Activated naive CD4-positive, alpha-beta T cell treated with anti-CD3 and anti-CD28 coated beads, Interleukin-2, amount 50 U/mL, for 24 hours (primary cell): ENCODE measurements at regions not wholly inside any gene's neighbourhood (a gene's known extent, or its start where the extent isn't known, plus 50 kb on each side); places are given as distances from the start of the nearest gene placed in this dataset.
"Not testable (repeated sequence)": the region's sequence is repeated elsewhere in the genome, so short reads cannot be mapped to it uniquely, and the experiment has no call there.

Source experiments
- H3K27ac Mint-ChIP-seq: one replicate; pipeline ENCODE4 v1.8.0; 2021; ENCODE audit warnings: mild to moderate bottlenecking, mixed read lengths
- H3K27me3 Mint-ChIP-seq: one replicate; pipeline ENCODE4 v1.8.0; 2021; ENCODE audit warnings: mixed read lengths
- H3K36me3 Mint-ChIP-seq: one replicate; pipeline ENCODE4 v1.8.0; 2021; ENCODE audit warnings: mixed read lengths
- H3K4me1 Mint-ChIP-seq: one replicate; pipeline ENCODE4 v1.8.0; 2021; ENCODE audit warnings: mixed read lengths
- H3K4me3 Mint-ChIP-seq: one replicate; pipeline ENCODE4 v1.8.0; 2021; ENCODE audit warnings: mild to moderate bottlenecking, mixed read lengths
- H3K9me3 Mint-ChIP-seq: one replicate; pipeline ENCODE4 v1.8.0; 2021; ENCODE audit warnings: mixed read lengths

DNA sequence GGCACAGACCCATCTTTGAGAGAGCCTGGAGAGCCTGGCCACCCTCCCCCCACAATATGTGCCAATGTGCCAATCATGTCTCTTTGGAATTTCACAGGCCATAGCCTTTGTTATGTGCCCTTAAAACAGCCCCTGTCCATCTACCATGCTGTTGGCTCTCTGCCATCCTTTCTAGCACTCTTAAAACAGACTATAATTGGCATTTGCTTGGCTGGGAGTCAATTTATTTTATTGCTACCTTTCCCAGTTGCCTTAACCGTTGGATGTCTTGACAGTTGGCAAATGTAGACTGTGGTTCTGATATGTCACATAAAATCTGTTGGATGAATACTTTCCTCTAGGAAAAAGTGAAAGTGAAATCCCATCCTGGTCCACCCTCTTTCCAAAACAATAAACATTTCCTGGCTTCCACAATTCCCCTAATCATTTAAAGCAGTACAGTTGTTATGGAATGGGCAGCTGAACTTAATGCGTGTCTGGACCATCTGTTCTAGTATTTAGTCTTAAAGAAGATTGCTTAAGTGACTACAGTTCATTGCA lies 394.0 kb downstream of the KCNJ2 start:
- Mint-ChIP-seq H3K27me3 (no peaks in the 10 kb centered on the region), H3K4me1 (no peaks in the 10 kb centered on the region), H3K36me3 (no peaks in the 10 kb centered on the region), H3K27ac (no peak overlapping the region), H3K4me3 (no peak overlapping the region), H3K9me3 (no peaks in the 10 kb centered on the region)

- H3K27ac Mint-ChIP-seq = no peak overlapping the region
- no peaks in the 10 kb centered on the region for H3K27me3 Mint-ChIP-seq
- H3K4me3 Mint-ChIP-seq = no peak overlapping the region
- no peaks in the 10 kb centered on the region for H3K4me1 Mint-ChIP-seq
- no peaks in the 10 kb centered on the region for H3K36me3 Mint-ChIP-seq
- H3K9me3 Mint-ChIP-seq = no peaks in the 10 kb centered on the region
These were observed 394.8 kb downstream of the KCNJ2 start for GRCh38 chr17:70564006-70564620.

DNA sequence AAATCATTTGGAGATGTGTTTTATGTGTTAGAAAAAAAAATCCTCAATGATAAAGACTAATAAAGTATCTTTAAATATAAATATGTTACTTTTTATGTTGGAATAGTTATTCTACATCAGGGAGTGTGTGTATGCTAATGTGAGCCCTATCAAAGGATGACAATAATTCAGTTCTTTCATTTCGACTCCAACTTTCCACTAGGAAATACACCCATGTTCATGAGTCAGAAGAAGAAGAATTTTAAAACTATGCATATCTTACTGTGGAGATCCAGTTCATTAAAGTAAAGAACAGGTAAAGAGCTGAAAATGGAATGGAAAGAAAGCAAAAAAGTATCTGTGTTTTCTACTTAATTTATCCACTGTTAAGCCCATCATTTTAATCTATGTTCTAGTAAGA lies 399.8 kb downstream of the KCNJ2 start:
- Mint-ChIP-seq H3K4me3 (no peak overlapping the region), H3K27ac (no peak overlapping the region), H3K4me1 (no peaks in the 10 kb centered on the region), H3K9me3 (no peaks in the 10 kb centered on the region), H3K36me3 (no peaks in the 10 kb centered on the region), H3K27me3 (peaks cover 1% of the 10 kb centered on the region)

- H3K9me3 Mint-ChIP-seq = no peaks in the 10 kb centered on the region
- H3K27ac Mint-ChIP-seq = no peak overlapping the region
- peaks cover 1% of the 10 kb centered on the region for H3K27me3 Mint-ChIP-seq
- no peaks in the 10 kb centered on the region for H3K4me1 Mint-ChIP-seq
- no peak overlapping the region for H3K4me3 Mint-ChIP-seq
- no peaks in the 10 kb centered on the region for H3K36me3 Mint-ChIP-seq
These were observed 408.1 kb downstream of the KCNJ2 start for GRCh38 chr17:70577456-70577855.

DNA sequence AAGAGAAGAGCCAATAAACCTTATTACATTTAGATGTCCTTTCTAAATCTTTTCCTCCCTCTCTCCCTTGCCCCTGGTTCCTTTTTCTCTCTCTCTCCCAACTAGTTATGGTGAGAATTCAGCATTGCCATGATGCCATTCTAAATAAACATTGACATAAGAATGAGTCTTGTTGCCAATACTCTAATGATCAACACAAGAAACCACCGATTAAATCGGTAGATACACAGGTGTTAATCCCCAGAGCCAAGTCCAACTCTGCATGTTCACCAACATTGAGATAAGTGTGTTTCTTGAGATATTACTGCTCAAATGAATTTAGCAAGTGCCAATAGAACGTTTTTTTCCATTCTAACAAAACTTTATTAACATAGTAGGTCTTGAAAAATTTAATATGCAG lies 412.1 kb downstream of the KCNJ2 start:
- Mint-ChIP-seq H3K27me3 (no peaks in the 10 kb centered on the region), H3K4me1 (no peaks in the 10 kb centered on the region), H3K27ac (no peak overlapping the region), H3K4me3 (no peak overlapping the region), H3K9me3 (no peaks in the 10 kb centered on the region), H3K36me3 (no peaks in the 10 kb centered on the region)

GRCh38 chr17:70582777-70583176 lies 413.4 kb downstream of the KCNJ2 start:
- no peaks in the 10 kb centered on the region for H3K36me3 Mint-ChIP-seq
- H3K9me3 Mint-ChIP-seq = no peaks in the 10 kb centered on the region

GRCh38 chr17:70584255-70584654 lies 414.9 kb downstream of the KCNJ2 start:
- no peaks in the 10 kb centered on the region for H3K36me3 Mint-ChIP-seq
- no peaks in the 10 kb centered on the region for H3K4me1 Mint-ChIP-seq
- H3K27me3 Mint-ChIP-seq = no peaks in the 10 kb centered on the region
- no peaks in the 10 kb centered on the region for H3K9me3 Mint-ChIP-seq
- H3K4me3 Mint-ChIP-seq = no peak overlapping the region
- no peak overlapping the region for H3K27ac Mint-ChIP-seq

More at GRCh38 chr17:70582777-70583176, 413.4 kb downstream of the KCNJ2 start:
- Mint-ChIP-seq H3K27ac (no peak overlapping the region), H3K27me3 (no peaks in the 10 kb centered on the region), H3K4me1 (no peaks in the 10 kb centered on the region), H3K4me3 (no peak overlapping the region)

DNA sequence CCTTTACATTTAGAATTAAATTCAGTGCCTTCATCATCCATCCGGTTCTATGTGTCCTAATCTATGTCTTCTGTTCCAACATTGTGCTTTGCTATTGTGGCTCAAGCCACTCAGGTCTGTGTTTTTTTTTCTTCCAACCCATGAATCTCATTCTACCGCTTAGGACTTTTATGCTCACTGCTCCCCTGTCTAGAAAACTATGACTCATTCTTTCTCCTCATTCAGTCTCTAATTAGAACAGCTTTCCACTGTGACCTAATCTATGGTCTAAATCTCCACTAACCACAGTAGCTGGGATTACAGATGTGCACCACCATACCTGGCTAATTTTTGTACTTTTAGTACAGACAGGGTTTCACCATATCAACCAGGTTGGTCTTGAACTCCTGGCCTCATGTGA lies 418.7 kb downstream of the KCNJ2 start:
- no peaks in the 10 kb centered on the region for H3K9me3 Mint-ChIP-seq
- H3K27me3 Mint-ChIP-seq = no peaks in the 10 kb centered on the region
- H3K4me1 Mint-ChIP-seq = no peaks in the 10 kb centered on the region
- no peak overlapping the region for H3K4me3 Mint-ChIP-seq
- no peaks in the 10 kb centered on the region for H3K36me3 Mint-ChIP-seq
- H3K27ac Mint-ChIP-seq = no peak overlapping the region

- Mint-ChIP-seq H3K27ac (no peak overlapping the region), H3K4me1 (no peaks in the 10 kb centered on the region), H3K9me3 (no peaks in the 10 kb centered on the region), H3K36me3 (no peaks in the 10 kb centered on the region), H3K27me3 (peaks cover 1% of the 10 kb centered on the region), H3K4me3 (no peak overlapping the region)
These were observed 428.4 kb downstream of the KCNJ2 start for GRCh38 chr17:70597774-70598173.

DNA sequence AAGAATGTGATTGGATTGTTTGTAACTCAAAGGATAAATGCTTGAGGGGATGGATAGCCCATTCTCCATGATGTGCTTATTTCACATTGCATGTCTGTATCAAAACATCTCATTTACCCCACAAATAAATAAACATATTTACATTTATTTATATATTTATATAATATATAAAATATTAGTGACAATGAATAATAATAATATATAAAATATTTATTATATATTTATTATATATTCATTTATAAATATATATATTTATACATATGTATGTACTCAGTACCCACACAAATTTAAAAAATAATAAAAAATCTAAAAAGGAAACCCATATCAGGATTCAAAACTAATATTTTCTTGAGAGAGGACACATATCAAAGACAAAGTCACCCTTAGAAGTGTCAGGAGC lies 429.9 kb downstream of the KCNJ2 start:
- Mint-ChIP-seq H3K9me3 (no peaks in the 10 kb centered on the region), H3K27me3 (peaks cover 1% of the 10 kb centered on the region), H3K4me3 (no peak overlapping the region), H3K27ac (no peak overlapping the region), H3K4me1 (no peaks in the 10 kb centered on the region), H3K36me3 (no peaks in the 10 kb centered on the region)

DNA sequence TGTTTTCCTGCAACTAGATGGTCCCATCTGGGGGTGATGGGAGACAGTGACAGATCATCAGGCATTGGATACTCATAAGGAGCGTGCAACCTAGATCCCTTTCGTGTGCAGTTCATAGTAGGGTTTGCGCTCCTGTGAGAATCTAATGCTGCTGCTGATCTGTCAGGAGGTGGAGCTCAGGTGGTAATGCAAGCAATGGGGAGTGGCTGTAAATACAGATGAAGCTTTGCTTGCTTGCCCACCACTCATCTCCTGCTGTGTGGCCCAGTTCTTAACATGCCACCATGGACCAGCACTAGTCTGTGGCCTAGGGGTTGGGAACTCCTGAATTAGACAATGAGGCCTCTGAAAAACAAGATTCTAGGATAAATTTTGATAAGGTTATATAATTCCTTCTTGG lies 430.6 kb downstream of the KCNJ2 start:
- H3K4me1 Mint-ChIP-seq, H3K36me3 Mint-ChIP-seq: not testable (repeated sequence)

DNA sequence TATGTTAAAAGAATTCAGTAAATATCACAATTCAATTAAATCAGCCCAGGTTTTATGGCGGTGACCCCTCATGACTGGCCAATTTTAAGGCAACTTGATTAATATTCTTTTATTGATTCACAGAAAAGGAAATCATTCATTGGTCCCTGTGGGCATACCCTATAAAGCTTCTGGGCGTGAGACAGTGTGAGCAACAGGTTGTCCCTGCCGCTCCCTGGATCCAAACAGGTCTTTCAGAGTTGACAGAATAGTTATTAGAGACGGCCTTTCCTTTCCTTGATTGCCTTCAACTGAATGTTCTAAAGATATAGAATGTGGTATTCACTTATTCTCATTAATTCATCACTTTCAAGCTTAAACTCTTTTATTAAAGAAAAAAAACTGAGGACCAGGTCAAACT lies 433.9 kb downstream of the KCNJ2 start:
- Mint-ChIP-seq H3K27ac (no peak overlapping the region), H3K4me1 (no peaks in the 10 kb centered on the region), H3K9me3 (no peaks in the 10 kb centered on the region), H3K4me3 (no peak overlapping the region), H3K36me3 (no peaks in the 10 kb centered on the region), H3K27me3 (no peaks in the 10 kb centered on the region)

More for the DNA sequence above, 430.6 kb downstream of the KCNJ2 start:
- H3K27ac Mint-ChIP-seq, H3K27me3 Mint-ChIP-seq, H3K9me3 Mint-ChIP-seq, H3K4me3 Mint-ChIP-seq: not testable (repeated sequence)

DNA sequence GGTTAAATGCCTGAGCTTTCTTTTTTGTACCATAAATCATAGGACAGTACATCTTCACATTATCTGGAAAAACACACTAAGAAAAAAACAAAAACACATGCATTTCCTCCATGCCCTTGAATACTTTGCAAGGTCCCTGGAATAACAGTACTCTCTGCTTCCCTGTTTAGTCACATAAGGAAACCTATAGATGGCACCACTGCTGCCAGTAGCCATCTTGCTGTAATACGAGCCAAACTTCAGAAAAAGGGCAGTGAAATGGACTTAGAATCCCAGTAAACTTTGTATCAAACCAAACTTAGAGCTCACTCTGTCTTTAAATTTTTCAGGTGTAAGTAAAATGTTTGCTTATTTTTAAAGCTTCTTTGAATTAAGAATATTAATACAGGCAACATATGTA lies 435.5 kb downstream of the KCNJ2 start:
- Mint-ChIP-seq H3K4me3 (no peak overlapping the region), H3K27ac (no peak overlapping the region), H3K27me3 (no peaks in the 10 kb centered on the region), H3K4me1 (no peaks in the 10 kb centered on the region), H3K36me3 (no peaks in the 10 kb centered on the region), H3K9me3 (no peaks in the 10 kb centered on the region)

GRCh38 chr17:70606086-70606485 lies 436.8 kb downstream of the KCNJ2 start:
- no peak overlapping the region for H3K27ac Mint-ChIP-seq
- H3K4me1 Mint-ChIP-seq = no peaks in the 10 kb centered on the region
- H3K4me3 Mint-ChIP-seq = no peak overlapping the region
- H3K36me3 Mint-ChIP-seq = no peaks in the 10 kb centered on the region
- H3K27me3 Mint-ChIP-seq = no peaks in the 10 kb centered on the region
- H3K9me3 Mint-ChIP-seq = no peaks in the 10 kb centered on the region

GRCh38 chr17:70608193-70608592 lies 438.9 kb downstream of the KCNJ2 start:
- no peak overlapping the region for H3K27ac Mint-ChIP-seq
- no peaks in the 10 kb centered on the region for H3K9me3 Mint-ChIP-seq
- no peaks in the 10 kb centered on the region for H3K36me3 Mint-ChIP-seq
- H3K27me3 Mint-ChIP-seq = no peaks in the 10 kb centered on the region
- H3K4me1 Mint-ChIP-seq = no peaks in the 10 kb centered on the region
- H3K4me3 Mint-ChIP-seq = no peak overlapping the region

- Mint-ChIP-seq H3K36me3 (no peaks in the 10 kb centered on the region), H3K4me1 (no peaks in the 10 kb centered on the region)
These were observed 439.6 kb downstream of the KCNJ2 start for GRCh38 chr17:70608957-70609356.

GRCh38 chr17:70609566-70609965 lies 440.2 kb downstream of the KCNJ2 start:
- Mint-ChIP-seq H3K27ac (no peak overlapping the region), H3K9me3 (no peaks in the 10 kb centered on the region), H3K27me3 (no peaks in the 10 kb centered on the region), H3K4me1 (no peaks in the 10 kb centered on the region), H3K36me3 (no peaks in the 10 kb centered on the region), H3K4me3 (no peak overlapping the region)

More at GRCh38 chr17:70608957-70609356, 439.6 kb downstream of the KCNJ2 start:
- Mint-ChIP-seq H3K4me3 (no peak overlapping the region), H3K9me3 (no peaks in the 10 kb centered on the region), H3K27ac (no peak overlapping the region), H3K27me3 (no peaks in the 10 kb centered on the region)
